ENCODE measurements at regions not wholly inside any gene's neighbourhood (a gene's known extent, or its start where the extent isn't known, plus 50 kb on each side); places are given as distances from the start of the nearest gene placed in this dataset.

- Histone ChIP-seq H3K9me2 (ENCODE audit: insufficient read depth) (no peaks in the 10 kb centered on the region), H3K9ac (ENCODE audit: low read length) (no peak overlapping the region), H3K27ac (ENCODE audit: low read depth, low read length) (no peak overlapping the region), H4K20me1 (ENCODE audit: insufficient read depth) (no peaks in the 10 kb centered on the region), H3K9me3 (ENCODE audit: control insufficient read depth in 1 of 2, insufficient read depth in 1 of 2, low read depth in 1 of 2, low read length in 2 of 2) (no peaks in the 10 kb centered on the region), H3K4me2 (ENCODE audit: low read length) (no peak overlapping the region), H3K4me1 (ENCODE audit: control insufficient read depth in 1 of 2, insufficient read depth in 2 of 2, low read length in 2 of 2) (no peaks in the 10 kb centered on the region), H3K79me2 (ENCODE audit: insufficient read depth, low read length) (no peaks in the 10 kb centered on the region), H3K27me3 (ENCODE audit: insufficient read depth, low read length) (peaks cover 47% of the 10 kb centered on the region), H2AFZ (ENCODE audit: low read depth, low read length, poor library complexity, severe bottlenecking) (no peak overlapping the region), H3K4me3 (replicated peaks in 1 of 2; ENCODE audit: low read depth in 1 of 2, low read length in 2 of 2) (no peak overlapping the region), H3K36me3 (ENCODE audit: control insufficient read depth in 1 of 2, insufficient read depth in 2 of 2, low read length in 2 of 2) (no peaks in the 10 kb centered on the region)
- ChIA-PET CTCF (no interaction called here), RAD21 (ENCODE audit: low non-redundant PET in 1 of 2, low total read pairs in 2 of 2, uncharacterized antibody in 2 of 2, unreplicated experiment in 2 of 2) (no interaction called here), POLR2A (no interaction called here)
- intact Hi-C loops (cut with micrococcal nuclease) = no loop called here
- TF ChIP-seq EZH2 (IDR thresholded peaks at IDR 0.05) (no peak), ZNF274 (IDR thresholded peaks at IDR 0.05; ENCODE audit: low read depth, low read length) (no peak), POLR2AphosphoS5 (IDR thresholded peaks at IDR 0.05; ENCODE audit: low read depth, low read length) (no peak), RAD21 (IDR thresholded peaks at IDR 0.05; ENCODE audit: low read depth) (no peak), SP1 (IDR thresholded peaks at IDR 0.05; ENCODE audit: low read depth) (no peak), CBX3 (IDR thresholded peaks at IDR 0.05; ENCODE audit: low read depth) (no peak), SRF (IDR thresholded peaks at IDR 0.05; ENCODE audit: low read depth) (no peak), JUND (IDR thresholded peaks at IDR 0.05) (no peak), TCF7L2 (IDR thresholded peaks at IDR 0.05; ENCODE audit: borderline replicate concordance, extremely low read depth, insufficient read depth, insufficient read length) (no peak), ELF1 (IDR thresholded peaks at IDR 0.05; ENCODE audit: borderline replicate concordance, low read depth) (no peak), SIN3A (IDR thresholded peaks at IDR 0.05; ENCODE audit: low read depth) (no peak)
- BruUV-seq (replicated peaks) = no TSS peak
- no peak for DNase-seq (ENCODE audit: low read depth, low spot score)
- ATAC-seq = no peak
Measured at GRCh38 chr1:34361781-34362357, 185.2 kb downstream of the C1orf94 start.

GRCh38 chr1:34362949-34363348 is 186.2 kb downstream of the C1orf94 start:
- BruUV-seq (replicated peaks) = no TSS peak
- no peak overlapping the region for H2AFZ ChIP-seq (ENCODE audit: low read depth, low read length, poor library complexity, severe bottlenecking)
- H3K9ac ChIP-seq (ENCODE audit: low read length) = no peak overlapping the region
- RAD21 ChIA-PET (ENCODE audit: low non-redundant PET in 1 of 2, low total read pairs in 2 of 2, uncharacterized antibody in 2 of 2, unreplicated experiment in 2 of 2) = no interaction called here
- H3K79me2 ChIP-seq (ENCODE audit: insufficient read depth, low read length) = no peaks in the 10 kb centered on the region
- H4K20me1 ChIP-seq (ENCODE audit: insufficient read depth) = no peaks in the 10 kb centered on the region
- H3K9me2 ChIP-seq (ENCODE audit: insufficient read depth) = no peaks in the 10 kb centered on the region
- H3K4me3 ChIP-seq (replicated peaks in 1 of 2; ENCODE audit: low read depth in 1 of 2, low read length in 2 of 2) = no peak overlapping the region
- H3K4me2 ChIP-seq (ENCODE audit: low read length) = no peak overlapping the region
- peaks cover 44% of the 10 kb centered on the region for H3K27me3 ChIP-seq (ENCODE audit: insufficient read depth, low read length)
- CTCF ChIA-PET = no interaction called here
- no peaks in the 10 kb centered on the region for H3K4me1 ChIP-seq (ENCODE audit: control insufficient read depth in 1 of 2, insufficient read depth in 2 of 2, low read length in 2 of 2)
- ATAC-seq (no peak), DNase-seq (ENCODE audit: low read depth, low spot score) (no peak)
- POLR2A ChIA-PET = no interaction called here
- H3K9me3 ChIP-seq (ENCODE audit: control insufficient read depth in 1 of 2, insufficient read depth in 1 of 2, low read depth in 1 of 2, low read length in 2 of 2) = no peaks in the 10 kb centered on the region
- H3K27ac ChIP-seq (ENCODE audit: low read depth, low read length) = no peak overlapping the region
- no peaks in the 10 kb centered on the region for H3K36me3 ChIP-seq (ENCODE audit: control insufficient read depth in 1 of 2, insufficient read depth in 2 of 2, low read length in 2 of 2)
- intact Hi-C loops (cut with micrococcal nuclease) = no loop called here
- no peak for TF ChIP-seq POLR2AphosphoS5 (IDR thresholded peaks at IDR 0.05; ENCODE audit: low read depth, low read length)
- no peak for TF ChIP-seq JUND (IDR thresholded peaks at IDR 0.05)
- TF ChIP-seq ATF3 (IDR thresholded peaks at IDR 0.05) = no peak
- no peak for TF ChIP-seq ZNF274 (IDR thresholded peaks at IDR 0.05; ENCODE audit: low read depth, low read length)
- no peak for TF ChIP-seq SIN3A (IDR thresholded peaks at IDR 0.05; ENCODE audit: low read depth)
- no peak for TF ChIP-seq CTCF (IDR thresholded peaks at IDR 0.05 in 2 of 3, conservative IDR thresholded peaks at IDR 0.05 in 1 of 3; ENCODE audit: borderline replicate concordance in 1 of 3, insufficient read depth in 1 of 3, low read depth in 2 of 3, low read length in 2 of 3)
- no peak for TF ChIP-seq FOSL1 (IDR thresholded peaks at IDR 0.05; ENCODE audit: low read depth)
- TF ChIP-seq ELF1 (IDR thresholded peaks at IDR 0.05; ENCODE audit: borderline replicate concordance, low read depth) = no peak
- no peak for TF ChIP-seq TCF7L2 (IDR thresholded peaks at IDR 0.05; ENCODE audit: borderline replicate concordance, extremely low read depth, insufficient read depth, insufficient read length)
- TF ChIP-seq EZH2 (IDR thresholded peaks at IDR 0.05) = no peak
- TF ChIP-seq SRF (IDR thresholded peaks at IDR 0.05; ENCODE audit: low read depth) = no peak
- TF ChIP-seq MAX (IDR thresholded peaks at IDR 0.05) = no peak
- TF ChIP-seq ZBTB33 (IDR thresholded peaks at IDR 0.05; ENCODE audit: extremely low read depth, insufficient replicate concordance, low read length) = no peak
- TF ChIP-seq EGR1 (IDR thresholded peaks at IDR 0.05; ENCODE audit: low read depth) = no peak

All from HCT116 (cell line).